Neural cell (in vitro differentiated cells): ENCODE measurements at regions not wholly inside any gene's neighbourhood (a gene's known extent, or its start where the extent isn't known, plus 50 kb on each side); places are given as distances from the start of the nearest gene placed in this dataset.

Source experiments
- H2AFZ ChIP-seq: fragments of 200-600, 300-800 bp; sonication (generic), shearing (Covaris generic); 2 replicates; pipeline ENCODE4 v1.6.0; 2014; ENCODE audit warnings: low read depth, mild to moderate bottlenecking, antibody characterized with exemption, low read length, moderate library complexity
- H3F3A ChIP-seq: fragments of 200-600 bp; shearing (Covaris generic); 2 replicates; pipeline ENCODE4 v1.6.1; 2016; ENCODE audit warnings: mild to moderate bottlenecking, moderate library complexity, mixed read lengths, antibody characterized with exemption, low read length; ENCODE audit not compliant: insufficient read depth, poor library complexity, severe bottlenecking
- H3K27ac ChIP-seq: fragments of 200-600, 300-800 bp; sonication (generic), shearing (Covaris generic); 2 replicates; pipeline ENCODE4 v1.5.1; 2014; ENCODE audit warnings: mild to moderate bottlenecking, low read length, moderate library complexity
- H3K27me3 ChIP-seq: fragments of 300-800, 200-600 bp; sonication (generic), shearing (Covaris generic); 2 replicates; pipeline ENCODE4 v1.6.0; 2014; ENCODE audit warnings: mild to moderate bottlenecking, low read depth, low read length, moderate library complexity; ENCODE audit not compliant: insufficient read depth
- H3K36me3 ChIP-seq: fragments of 300-800, 200-600 bp; sonication (generic), shearing (Covaris generic); 2 replicates; pipeline ENCODE4 v1.5.1; 2014; ENCODE audit warnings: mild to moderate bottlenecking, antibody characterized with exemption, low read length, moderate library complexity; ENCODE audit not compliant: insufficient read depth
- H3K4me2 ChIP-seq: fragments of 300-800, 200-600 bp; sonication (generic), shearing (Covaris generic); 2 replicates; pipeline ENCODE4 v1.6.0; 2014; ENCODE audit warnings: mild to moderate bottlenecking, low read length
- H3K4me3 ChIP-seq: fragments of 300-800, 200-600 bp; sonication (generic), shearing (Covaris generic); 2 replicates; pipeline ENCODE4 v1.5.1; 2014; ENCODE audit warnings: mild to moderate bottlenecking, low read length, moderate library complexity
- H3K79me2 ChIP-seq: fragments of 200-600 bp; shearing (Covaris generic); replicated peaks from 2 replicates; pipeline ENCODE4 v1.6.0; 2014; ENCODE audit warnings: mild to moderate bottlenecking, low read length, moderate library complexity; ENCODE audit not compliant: insufficient read depth
- H3K9ac ChIP-seq: fragments of 300-800, 200-600 bp; sonication (generic), shearing (Covaris generic); 2 replicates; pipeline ENCODE4 v1.6.1; 2016; ENCODE audit warnings: mild to moderate bottlenecking, low read length, mixed read lengths
- H3K9me2 ChIP-seq: fragments of 200-600 bp; shearing (Covaris generic); 2 replicates; pipeline ENCODE4 v1.6.1; 2016; ENCODE audit warnings: mild to moderate bottlenecking, low read length, mixed read lengths; ENCODE audit not compliant: insufficient read depth
- H3K9me3 ChIP-seq: fragments of 200-600, 300-800 bp; sonication (generic), shearing (Covaris generic); 2 replicates; pipeline ENCODE4 v1.6.1; 2016; ENCODE audit warnings: mild to moderate bottlenecking, mixed run types, low read length, moderate library complexity, mixed read lengths
- H4K20me1 ChIP-seq: fragments of 200-600 bp; shearing (Covaris generic); 2 replicates; pipeline ENCODE4 v1.6.1; 2016; ENCODE audit warnings: mild to moderate bottlenecking, mixed run types; ENCODE audit not compliant: insufficient read depth
- CTCF ChIP-seq: fragments of 450-650 bp; IDR thresholded peaks from 2 replicates; pipeline ENCODE4 v1.5.1; 2014; ENCODE audit warnings: antibody characterized with exemption, mild to moderate bottlenecking, moderate library complexity; ENCODE audit not compliant: poor library complexity, severe bottlenecking
- EP300 ChIP-seq: fragments of 450-650 bp; conservative IDR thresholded peaks from 2 replicates; pipeline ENCODE4 v1.6.1; 2014; ENCODE audit warnings: antibody characterized with exemption, mild to moderate bottlenecking, moderate library complexity; ENCODE audit not compliant: poor library complexity, severe bottlenecking
- EZH2 ChIP-seq: fragments of 200-600, 300-800 bp; shearing (Covaris generic), sonication (generic); IDR thresholded peaks from 2 replicates; pipeline ENCODE4 v1.6.1; 2014; ENCODE audit warnings: antibody characterized with exemption, low read length, borderline replicate concordance, mild to moderate bottlenecking; ENCODE audit not compliant: insufficient read depth, poor library complexity, severe bottlenecking
- MXI1 ChIP-seq: fragments of 450-650 bp; conservative IDR thresholded peaks from 2 replicates; pipeline ENCODE4 v1.6.1; 2014; ENCODE audit warnings: antibody characterized with exemption, mild to moderate bottlenecking; ENCODE audit not compliant: poor library complexity, severe bottlenecking
- POLR2AphosphoS5 ChIP-seq: IDR thresholded peaks from 2 replicates; pipeline ENCODE4 v1.6.1; 2012
- RAD21 ChIP-seq: fragments of 450-650 bp; conservative IDR thresholded peaks from 2 replicates; pipeline ENCODE4 v1.6.1; 2014; ENCODE audit warnings: antibody characterized with exemption, mild to moderate bottlenecking, moderate library complexity
- REST ChIP-seq: IDR thresholded peaks from 2 replicates; pipeline ENCODE4 v1.6.1; 2012; ENCODE audit warnings: borderline replicate concordance
- SMC3 ChIP-seq: fragments of 450-650 bp; conservative IDR thresholded peaks from 2 replicates; pipeline ENCODE4 v1.6.1; 2014; ENCODE audit warnings: antibody characterized with exemption, mild to moderate bottlenecking, moderate library complexity; ENCODE audit not compliant: poor library complexity
- TAF1 ChIP-seq: IDR thresholded peaks from 2 replicates; pipeline ENCODE4 v1.6.1; 2012; ENCODE audit warnings: low read depth

- Histone ChIP-seq H3F3A (no peaks in the 10 kb centered on the region), H4K20me1 (no peaks in the 10 kb centered on the region), H3K36me3 (no peaks in the 10 kb centered on the region), H3K9ac (no peak overlapping the region), H3K79me2 (no peaks in the 10 kb centered on the region), H3K4me2 (no peak overlapping the region), H2AFZ (no peak overlapping the region), H3K4me3 (no peak overlapping the region), H3K9me3 (no peaks in the 10 kb centered on the region), H3K9me2 (no peaks in the 10 kb centered on the region), H3K27me3 (no peaks in the 10 kb centered on the region), H3K27ac (no peak overlapping the region)
- TF ChIP-seq RAD21 (peak; percentile 57), SMC3 (peak; percentile 68), TAF1 (no peak), CTCF (peak; percentile 70)
These were observed 85.6 kb downstream of the CD8B2 start for GRCh38 chr2:106572541-106573450.

- Histone ChIP-seq H3K27ac (no peak overlapping the region), H3K9me2 (no peaks in the 10 kb centered on the region), H2AFZ (no peak overlapping the region), H3K9ac (no peak overlapping the region), H3K27me3 (no peaks in the 10 kb centered on the region), H3K36me3 (no peaks in the 10 kb centered on the region), H3K79me2 (no peaks in the 10 kb centered on the region), H3K4me3 (no peak overlapping the region), H4K20me1 (no peaks in the 10 kb centered on the region), H3F3A (no peaks in the 10 kb centered on the region), H3K4me2 (no peak overlapping the region), H3K9me3 (no peaks in the 10 kb centered on the region)
- TF ChIP-seq EP300, result no peak
- TF ChIP-seq MXI1, result no peak
- no peak for TF ChIP-seq REST
- TF ChIP-seq EZH2, result no peak
- TF ChIP-seq SMC3, result no peak
- no peak for TF ChIP-seq TAF1
- TF ChIP-seq POLR2AphosphoS5, result no peak
These were observed 86.6 kb downstream of the CD8B2 start for GRCh38 chr2:106573773-106574172.
